SK-N-SH (cell line): ENCODE measurements at regions not wholly inside any gene's neighbourhood (a gene's known extent, or its start where the extent isn't known, plus 50 kb on each side); places are given as distances from the start of the nearest gene placed in this dataset.

Source experiments
- EZH2phosphoT487 ChIP-seq: fragments of 200-600 bp; sonication (generic); IDR thresholded peaks from 2 replicates; pipeline ENCODE4 v1.6.1; 2017; ENCODE audit warnings: low read depth, mixed run types, mild to moderate bottlenecking, antibody characterized with exemption, moderate library complexity, borderline replicate concordance
- POLR2AphosphoS5 ChIP-seq: IDR thresholded peaks from 2 replicates; pipeline ENCODE4 v1.6.1; 2012; ENCODE audit warnings: low read depth, low read length

GRCh38 chr22:47295982-47296381 is 533.5 kb downstream of the TBC1D22A start:
- TF ChIP-seq EZH2phosphoT487 = no peak
- TF ChIP-seq POLR2AphosphoS5 = no peak
